Osteoblast (primary cell): ENCODE measurements at regions not wholly inside any gene's neighbourhood (a gene's known extent, or its start where the extent isn't known, plus 50 kb on each side); places are given as distances from the start of the nearest gene placed in this dataset.
"Not testable (repeated sequence)": the region's sequence is repeated elsewhere in the genome, so short reads cannot be mapped to it uniquely, and the experiment has no call there.

Source experiments
- DNase-seq: peaks from one replicate; pipeline ENCODE4 v3.0.0; 2011; ENCODE audit warnings: low spot score, mixed read lengths; ENCODE audit not compliant: insufficient read length; ENCODE audit errors: missing footprints
- H2AFZ ChIP-seq: 2 replicates; pipeline ENCODE4 v1.6.0; 2011; ENCODE audit warnings: mild to moderate bottlenecking, low read length
- H3K27ac ChIP-seq: 2 replicates; pipeline ENCODE4 v1.5.1; 2011; ENCODE audit warnings: mild to moderate bottlenecking, low read depth, low read length, moderate library complexity
- H3K27me3 ChIP-seq: 2 replicates; pipeline ENCODE4 v1.6.0; 2012; ENCODE audit warnings: mild to moderate bottlenecking, control low read depth, inconsistent platforms, low read length, moderate library complexity; ENCODE audit not compliant: insufficient read depth
- H3K36me3 ChIP-seq: 2 replicates; pipeline ENCODE4 v1.5.1; 2011; ENCODE audit warnings: mild to moderate bottlenecking, low read length, control low read depth, moderate library complexity; ENCODE audit not compliant: insufficient read depth
- H3K4me1 ChIP-seq: 2 replicates; pipeline ENCODE4 v1.5.1; 2011; ENCODE audit warnings: mild to moderate bottlenecking, low read length, control low read depth, moderate library complexity; ENCODE audit not compliant: insufficient read depth
- H3K4me2 ChIP-seq: 2 replicates; pipeline ENCODE4 v1.6.0; 2011; ENCODE audit warnings: mild to moderate bottlenecking, low read length; ENCODE audit not compliant: insufficient read depth
- H3K4me3 ChIP-seq: fragments of 200-600 bp; sonication (generic); 3 replicates; pipeline ENCODE4 v1.5.1; 2012; ENCODE audit warnings: mild to moderate bottlenecking, low read length, inconsistent platforms; ENCODE audit not compliant: insufficient read depth
- H3K79me2 ChIP-seq: 2 replicates; pipeline ENCODE4 v1.6.0; 2012; ENCODE audit warnings: mild to moderate bottlenecking, low read length, control low read depth, inconsistent platforms; ENCODE audit not compliant: insufficient read depth
- H3K9me3 ChIP-seq: 2 replicates; pipeline ENCODE4 v1.5.1; 2011; ENCODE audit warnings: low read depth, low read length, control low read depth
- H4K20me1 ChIP-seq: 2 replicates; pipeline ENCODE4 v1.6.0; 2012; ENCODE audit warnings: mild to moderate bottlenecking, low read length, control low read depth; ENCODE audit not compliant: insufficient read depth

- H2AFZ ChIP-seq, H3K27ac ChIP-seq, H3K9me3 ChIP-seq, H3K4me3 ChIP-seq, H3K27me3 ChIP-seq, H4K20me1 ChIP-seq, H3K4me2 ChIP-seq, H3K79me2 ChIP-seq, H3K36me3 ChIP-seq, H3K4me1 ChIP-seq, DNase-seq: not testable (repeated sequence)
Observed at GRCh38 chr9:62032441-62032840, 842.6 kb downstream of the SPATA31A7 start.

- H3K4me1 ChIP-seq, H3K27me3 ChIP-seq, H2AFZ ChIP-seq, H3K4me3 ChIP-seq, H3K36me3 ChIP-seq, H3K4me2 ChIP-seq, DNase-seq, H3K9me3 ChIP-seq, H3K27ac ChIP-seq, H3K79me2 ChIP-seq, H4K20me1 ChIP-seq: not testable (repeated sequence)
Observed at GRCh38 chr9:62038260-62038659, 848.4 kb downstream of the SPATA31A7 start.

GRCh38 chr9:62058155-62058554 lies 868.3 kb downstream of the SPATA31A7 start:
- not testable (repeated sequence) for H4K20me1 ChIP-seq, H3K9me3 ChIP-seq, DNase-seq

GRCh38 chr9:62071043-62071442 lies 881.2 kb downstream of the SPATA31A7 start:
- DNase-seq, H3K4me3 ChIP-seq, H3K27me3 ChIP-seq, H3K4me2 ChIP-seq, H4K20me1 ChIP-seq, H3K27ac ChIP-seq, H3K36me3 ChIP-seq, H3K9me3 ChIP-seq, H2AFZ ChIP-seq, H3K79me2 ChIP-seq, H3K4me1 ChIP-seq: not testable (repeated sequence)

More at GRCh38 chr9:62058155-62058554, 868.3 kb downstream of the SPATA31A7 start:
- H3K4me1 ChIP-seq, H3K36me3 ChIP-seq, H3K4me3 ChIP-seq, H2AFZ ChIP-seq, H3K27me3 ChIP-seq, H3K4me2 ChIP-seq, H3K79me2 ChIP-seq, H3K27ac ChIP-seq: not testable (repeated sequence)

- not testable (repeated sequence) for H4K20me1 ChIP-seq, H3K4me3 ChIP-seq, H3K79me2 ChIP-seq, H3K9me3 ChIP-seq, H3K36me3 ChIP-seq, H3K27ac ChIP-seq, H3K4me2 ChIP-seq, H2AFZ ChIP-seq, DNase-seq, H3K4me1 ChIP-seq, H3K27me3 ChIP-seq
Observed at GRCh38 chr9:62073401-62073800, 883.6 kb downstream of the SPATA31A7 start.

- H3K79me2 ChIP-seq, H4K20me1 ChIP-seq, H3K27ac ChIP-seq, H3K4me1 ChIP-seq, H3K36me3 ChIP-seq, H3K4me3 ChIP-seq, DNase-seq, H2AFZ ChIP-seq, H3K27me3 ChIP-seq, H3K4me2 ChIP-seq, H3K9me3 ChIP-seq: not testable (repeated sequence)
Observed at GRCh38 chr9:62084245-62084644, 894.4 kb downstream of the SPATA31A7 start.

GRCh38 chr9:62095714-62096345 lies 906.0 kb downstream of the SPATA31A7 start:
- DNase-seq, H2AFZ ChIP-seq, H3K4me2 ChIP-seq, H3K4me3 ChIP-seq, H3K79me2 ChIP-seq, H3K27me3 ChIP-seq, H4K20me1 ChIP-seq, H3K36me3 ChIP-seq, H3K9me3 ChIP-seq, H3K4me1 ChIP-seq, H3K27ac ChIP-seq: not testable (repeated sequence)

GRCh38 chr9:62110486-62110885 lies 920.6 kb downstream of the SPATA31A7 start:
- H3K4me3 ChIP-seq, H2AFZ ChIP-seq, DNase-seq, H3K27me3 ChIP-seq, H3K79me2 ChIP-seq, H3K4me1 ChIP-seq, H3K9me3 ChIP-seq, H3K36me3 ChIP-seq, H4K20me1 ChIP-seq, H3K27ac ChIP-seq, H3K4me2 ChIP-seq: not testable (repeated sequence)

GRCh38 chr9:62116951-62117640 lies 927.3 kb downstream of the SPATA31A7 start:
- not testable (repeated sequence) for H3K9me3 ChIP-seq, DNase-seq, H2AFZ ChIP-seq, H3K4me2 ChIP-seq, H3K27me3 ChIP-seq, H3K4me3 ChIP-seq, H3K79me2 ChIP-seq, H3K27ac ChIP-seq, H4K20me1 ChIP-seq, H3K36me3 ChIP-seq, H3K4me1 ChIP-seq
